22Rv1 (cell line): ENCODE measurements at regions not wholly inside any gene's neighbourhood (a gene's known extent, or its start where the extent isn't known, plus 50 kb on each side); places are given as distances from the start of the nearest gene placed in this dataset.

Experiments used
- H3K27ac ChIP-seq: fragments of 450-650 bp; 2 replicates; pipeline ENCODE4 v1.5.1; 2017
- ZFX ChIP-seq: fragments of 450-650 bp; IDR thresholded peaks from 2 replicates; pipeline ENCODE4 v1.6.1; 2017; ENCODE audit warnings: antibody characterized with exemption, borderline replicate concordance
- TF ChIP-seq, protein P1 (sequence below): fragments of 450-650 bp; IDR thresholded peaks from 2 replicates; pipeline ENCODE4 v1.5.1; 2017; ENCODE audit warnings: mild to moderate bottlenecking

DNA sequence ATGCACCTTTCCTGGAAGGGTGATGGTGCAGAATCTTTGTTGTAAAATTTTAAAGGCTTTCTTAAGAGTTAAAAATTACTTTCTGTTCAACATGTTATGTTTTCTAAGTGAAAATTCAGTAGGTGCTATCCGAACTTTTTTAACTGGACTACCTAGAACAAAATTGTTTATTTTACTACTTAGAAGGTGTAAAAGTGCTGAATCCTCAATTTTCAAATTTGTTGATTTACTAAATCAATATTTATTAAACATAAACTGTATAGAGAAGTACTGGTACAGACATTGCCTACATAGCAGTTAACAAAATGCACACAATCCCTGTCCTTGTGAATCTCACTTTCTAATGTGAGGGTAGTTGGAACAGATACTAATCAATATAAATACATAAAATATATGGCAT is 277.5 kb downstream of the CTH start:
- no peak for TF ChIP-seq ZFX
- TF ChIP-seq, protein P1, sequence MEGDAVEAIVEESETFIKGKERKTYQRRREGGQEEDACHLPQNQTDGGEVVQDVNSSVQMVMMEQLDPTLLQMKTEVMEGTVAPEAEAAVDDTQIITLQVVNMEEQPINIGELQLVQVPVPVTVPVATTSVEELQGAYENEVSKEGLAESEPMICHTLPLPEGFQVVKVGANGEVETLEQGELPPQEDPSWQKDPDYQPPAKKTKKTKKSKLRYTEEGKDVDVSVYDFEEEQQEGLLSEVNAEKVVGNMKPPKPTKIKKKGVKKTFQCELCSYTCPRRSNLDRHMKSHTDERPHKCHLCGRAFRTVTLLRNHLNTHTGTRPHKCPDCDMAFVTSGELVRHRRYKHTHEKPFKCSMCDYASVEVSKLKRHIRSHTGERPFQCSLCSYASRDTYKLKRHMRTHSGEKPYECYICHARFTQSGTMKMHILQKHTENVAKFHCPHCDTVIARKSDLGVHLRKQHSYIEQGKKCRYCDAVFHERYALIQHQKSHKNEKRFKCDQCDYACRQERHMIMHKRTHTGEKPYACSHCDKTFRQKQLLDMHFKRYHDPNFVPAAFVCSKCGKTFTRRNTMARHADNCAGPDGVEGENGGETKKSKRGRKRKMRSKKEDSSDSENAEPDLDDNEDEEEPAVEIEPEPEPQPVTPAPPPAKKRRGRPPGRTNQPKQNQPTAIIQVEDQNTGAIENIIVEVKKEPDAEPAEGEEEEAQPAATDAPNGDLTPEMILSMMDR: no peak
- no peak overlapping the region for H3K27ac ChIP-seq

DNA sequence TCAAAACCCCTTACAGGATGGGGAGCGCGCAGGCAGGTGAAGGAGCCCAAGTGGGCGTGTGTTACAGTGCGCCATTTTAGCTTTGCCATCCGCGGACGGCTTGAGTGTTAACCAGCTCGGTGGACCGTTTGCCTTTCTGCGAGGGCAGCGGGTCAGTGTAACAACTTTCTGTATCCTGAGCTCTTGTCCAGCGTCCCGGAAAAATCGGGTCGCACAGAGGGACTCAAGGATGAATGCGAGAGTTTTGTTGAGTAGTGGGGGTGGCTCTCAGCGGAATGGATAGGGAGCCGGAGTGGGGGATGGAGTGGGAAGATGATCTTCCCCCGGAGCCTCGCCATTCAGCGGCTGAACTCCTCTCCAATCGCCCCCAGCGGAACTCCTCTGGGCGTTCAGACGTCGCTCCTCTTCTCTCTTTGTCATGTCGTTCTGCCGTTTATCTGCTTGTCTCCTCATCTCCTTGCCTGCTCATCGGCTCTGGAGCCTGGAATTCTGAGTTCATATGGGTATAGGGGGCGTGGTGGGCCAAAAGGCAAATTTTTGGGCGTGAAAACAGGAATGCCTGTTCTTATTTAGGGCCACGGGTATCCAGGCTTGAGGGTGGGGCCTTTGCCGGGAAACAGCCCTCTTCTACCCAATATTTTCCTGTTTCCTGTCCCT is 295.4 kb downstream of the CTH start:
- TF ChIP-seq, protein P1: no peak
- TF ChIP-seq ZFX: no peak
- H3K27ac ChIP-seq: no peak overlapping the region

DNA sequence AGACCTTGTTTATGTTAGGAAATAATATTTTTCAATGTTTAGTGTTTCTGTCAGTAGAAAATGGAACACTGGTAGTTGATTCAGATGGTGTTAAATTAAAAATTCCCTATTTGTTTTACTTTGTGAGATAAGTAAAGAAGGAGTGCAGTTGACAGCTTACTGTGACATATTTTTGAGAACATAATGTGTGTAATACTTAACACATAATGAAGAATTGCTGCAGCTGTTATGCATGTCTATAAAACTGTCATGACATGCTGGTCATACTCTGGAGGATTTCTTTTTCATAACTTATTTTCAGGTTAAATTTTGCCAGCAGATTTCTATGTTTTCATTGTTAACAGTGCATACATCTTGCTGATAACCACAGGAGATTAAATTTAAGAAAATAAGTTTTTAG is 296.1 kb downstream of the CTH start:
- TF ChIP-seq, protein P1: no peak
- TF ChIP-seq ZFX: no peak

DNA sequence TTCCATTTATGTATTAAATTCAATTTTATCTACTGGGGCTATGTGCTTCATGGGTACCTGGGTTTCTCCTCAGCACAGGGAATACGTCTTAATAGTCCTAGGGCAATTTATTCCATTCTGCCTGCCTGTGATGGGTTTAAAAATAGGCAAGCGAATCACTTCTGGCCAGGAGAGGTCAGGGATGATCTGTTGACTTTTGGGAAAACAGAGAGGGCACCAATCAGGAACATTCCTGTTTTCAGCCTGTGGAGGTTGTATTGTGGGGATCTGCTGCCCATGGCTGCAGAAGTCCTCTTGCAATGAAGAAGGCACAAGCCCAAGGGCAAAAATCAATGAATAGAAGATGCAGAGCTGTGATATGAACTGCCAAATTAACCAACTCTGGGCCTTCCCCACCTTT is 303.1 kb downstream of the CTH start:
- no peak overlapping the region for H3K27ac ChIP-seq
- TF ChIP-seq, protein P1: no peak
- TF ChIP-seq ZFX: no peak

More for the DNA sequence above, 296.1 kb downstream of the CTH start:
- no peak overlapping the region for H3K27ac ChIP-seq

DNA sequence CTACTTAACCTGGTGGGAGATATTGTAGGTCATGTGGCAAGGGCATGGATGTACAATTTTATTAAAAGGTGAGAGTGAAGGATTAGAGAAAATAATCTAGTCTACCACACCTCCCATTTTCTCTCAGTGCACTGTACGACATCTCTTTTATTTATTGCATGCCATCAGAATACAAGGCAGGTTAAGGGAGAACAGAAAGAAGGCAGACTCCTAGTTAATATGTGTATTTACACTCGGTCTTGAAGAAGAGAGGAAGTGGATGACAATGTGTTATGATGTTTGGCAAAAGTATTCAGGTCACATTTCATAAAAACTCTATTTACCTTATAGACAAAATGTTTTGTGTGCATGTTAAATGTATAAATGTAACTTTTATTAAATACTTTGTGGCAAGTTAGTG is 306.1 kb downstream of the CTH start:
- H3K27ac ChIP-seq: no peak overlapping the region
- TF ChIP-seq ZFX: no peak
- TF ChIP-seq, protein P1: no peak

DNA sequence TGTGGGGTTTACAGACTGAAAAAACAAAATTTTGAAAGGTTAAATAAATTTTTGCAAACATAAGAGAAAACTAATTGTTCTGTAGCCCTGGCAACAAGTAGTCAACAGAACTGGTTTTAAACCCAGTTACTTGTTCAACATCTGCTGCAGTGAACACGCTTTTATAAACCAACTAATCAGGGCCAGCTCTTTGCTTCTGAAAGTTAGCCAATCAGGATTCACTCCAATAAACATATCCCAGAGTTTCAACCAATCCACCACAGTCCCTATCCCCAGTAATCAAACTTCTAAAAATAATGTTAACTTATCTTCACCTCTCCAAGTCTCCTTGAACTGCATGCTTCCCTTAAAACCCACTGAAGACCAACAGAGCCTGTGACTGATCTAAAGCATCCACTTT is 306.6 kb downstream of the CTH start:
- TF ChIP-seq ZFX: no peak
- TF ChIP-seq, protein P1: no peak
- no peak overlapping the region for H3K27ac ChIP-seq

DNA sequence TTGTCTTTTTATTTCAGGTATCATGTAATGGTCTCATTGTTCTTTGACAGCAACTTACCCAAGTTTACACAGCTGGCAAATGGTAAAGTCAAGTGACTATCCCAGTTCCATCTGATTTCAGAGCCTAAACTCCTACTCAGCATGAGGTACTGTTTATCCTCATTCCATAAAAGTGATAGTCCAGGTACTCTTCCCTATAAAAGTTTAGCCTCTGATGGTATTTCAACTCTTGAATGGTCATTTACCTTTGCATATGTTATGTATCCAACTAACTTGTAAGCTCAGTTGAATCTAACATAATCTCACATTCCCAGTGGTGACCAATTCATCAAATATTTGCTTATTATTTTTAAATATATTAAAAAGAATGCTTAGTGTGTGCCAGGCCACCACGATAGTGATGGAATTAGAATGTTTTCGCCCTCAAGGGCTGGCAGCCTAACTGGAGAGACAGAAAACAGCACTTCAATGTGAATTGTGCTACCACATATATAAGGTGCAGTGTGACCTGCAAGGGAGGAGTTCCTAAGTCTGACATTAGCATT is 307.1 kb downstream of the CTH start:
- TF ChIP-seq, protein P1: no peak
- TF ChIP-seq ZFX: no peak
- no peak overlapping the region for H3K27ac ChIP-seq
